Caco-2 (cell line): ENCODE measurements at regions not wholly inside any gene's neighbourhood (a gene's known extent, or its start where the extent isn't known, plus 50 kb on each side); places are given as distances from the start of the nearest gene placed in this dataset.

Experiments used
- BruUV-seq: library from RNA; stranded (reverse); fragments of 400-500 nt; replicated peaks from 2 replicates; lab custom pipeline; 2021; lab: Mats Ljungman, UMichigan
- CTCF ChIA-PET: fragments of 300-600 bp; sonication (Branson Sonifier 250); formaldehyde crosslinking; loops from one replicate; lab custom pipeline; 2022; ENCODE audit warnings: antibody characterized with exemption; lab: Charles Lee
- POLR2A ChIA-PET: fragments of 300-600 bp; sonication (Branson Sonifier 250); formaldehyde crosslinking; loops from one replicate; lab custom pipeline; 2022; ENCODE audit warnings: antibody characterized with exemption; lab: Charles Lee
- DNase-seq, 2 experiments: peaks; one replicate each; pipeline versions ENCODE4 v3.0.0 to v3.0.0-alpha.2; 2020 to 2022
- H3K27me3 ChIP-seq: replicated peaks from 2 replicates; pipeline ENCODE4 v1.6.0; 2011; ENCODE audit warnings: low read length; ENCODE audit not compliant: control insufficient read depth, insufficient read depth
- H3K36me3 ChIP-seq: 2 replicates; pipeline ENCODE4 v1.5.1; 2011; ENCODE audit warnings: low read length; ENCODE audit not compliant: control insufficient read depth, insufficient read depth
- H3K4me1 ChIP-seq: fragments of 250-450 bp; sonication (Bioruptor Pico); 2 replicates; pipeline ENCODE4 v1.5.1; 2020; ENCODE audit warnings: mild to moderate bottlenecking
- H3K4me3 ChIP-seq: 2 replicates; pipeline ENCODE4 v1.5.1; 2011; ENCODE audit warnings: low read depth, mild to moderate bottlenecking, control low read depth, low read length
- H3K9me3 ChIP-seq: fragments of 250-450 bp; sonication (Bioruptor Pico); 2 replicates; pipeline ENCODE4 v1.5.1; 2020; ENCODE audit warnings: mild to moderate bottlenecking, moderate library complexity
- H3K27ac Mint-ChIP-seq: one replicate; pipeline ENCODE4 v1.8.0; 2022; ENCODE audit warnings: mixed read lengths; ENCODE audit not compliant: unreplicated experiment
- H3K27me3 Mint-ChIP-seq: one replicate; pipeline ENCODE4 v1.8.0; 2022; ENCODE audit warnings: mixed read lengths; ENCODE audit not compliant: insufficient read depth, unreplicated experiment
- H3K36me3 Mint-ChIP-seq: one replicate; pipeline ENCODE4 v1.8.0; 2022; ENCODE audit warnings: mild to moderate bottlenecking, mixed read lengths; ENCODE audit not compliant: insufficient read depth, unreplicated experiment
- H3K4me1 Mint-ChIP-seq: one replicate; pipeline ENCODE4 v1.8.0; 2022; ENCODE audit warnings: low read depth, mixed read lengths; ENCODE audit not compliant: unreplicated experiment
- H3K4me3 Mint-ChIP-seq: one replicate; pipeline ENCODE4 v1.8.0; 2022; ENCODE audit warnings: mild to moderate bottlenecking, moderate library complexity, mixed read lengths; ENCODE audit not compliant: unreplicated experiment
- H3K9me3 Mint-ChIP-seq: one replicate; pipeline ENCODE4 v1.8.0; 2022; ENCODE audit warnings: mixed read lengths; ENCODE audit not compliant: unreplicated experiment
- CTCF ChIP-seq, 2 experiments: fragments of 200-600 bp in 1 of 2; IDR thresholded peaks; 1 replicate in 1 of 2; 2 replicates in 1 of 2; pipeline versions ENCODE4 v1.5.1 to v1.8.0; 2011 to 2022; ENCODE audit warnings: antibody characterized with exemption in 1 of 2, control low read depth in 1 of 2, inconsistent platforms in 1 of 2, low read depth in 1 of 2, low read length in 1 of 2, mild to moderate bottlenecking in 1 of 2, moderate library complexity in 1 of 2; ENCODE audit not compliant: insufficient read depth in 1 of 2, severe bottlenecking in 1 of 2, unreplicated experiment in 1 of 2
- intact Hi-C: fragments of 100-400 bp; cut with micrococcal nuclease; formaldehyde crosslinking; loops from one replicate; pipeline ENCODE4 v1.10.0; 2022; ENCODE audit not compliant: unreplicated experiment

- H3K36me3 ChIP-seq: no peaks in the 10 kb centered on the region
- Mint-ChIP-seq H3K36me3 (no peaks in the 10 kb centered on the region), H3K4me3 (no peak overlapping the region), H3K27ac (no peak overlapping the region), H3K27me3 (no peaks in the 10 kb centered on the region), H3K4me1 (peaks cover 7% of the 10 kb centered on the region), H3K9me3 (no peaks in the 10 kb centered on the region)
- ChIA-PET CTCF (no interaction called here), POLR2A (no interaction called here)
- intact Hi-C loops: no loop called here
- DNase-seq: no peak
- no peaks in the 10 kb centered on the region for H3K9me3 ChIP-seq
- no peaks in the 10 kb centered on the region; the same call in 1 of the 2 replicates for H3K4me1 ChIP-seq
- H3K27me3 ChIP-seq: no peaks in the 10 kb centered on the region
- H3K4me3 ChIP-seq: no peak overlapping the region
- no peak for TF ChIP-seq CTCF (IDR thresholded peaks at IDR 0.05; ENCODE audit: insufficient read depth in 1 of 2, low read depth in 1 of 2, low read length in 1 of 2, severe bottlenecking in 1 of 2, unreplicated experiment in 1 of 2)
- BruUV-seq: no TSS peak
These were observed 84.2 kb upstream of the SEC11C start for GRCh38 chr18:59055345-59056032.

- ChIA-PET POLR2A (no interaction called here), CTCF (no interaction called here)
- Histone ChIP-seq H3K36me3 (no peaks in the 10 kb centered on the region), H3K4me3 (no peak overlapping the region), H3K9me3 (no peaks in the 10 kb centered on the region), H3K27me3 (no peaks in the 10 kb centered on the region), H3K4me1 (no peaks in the 10 kb centered on the region; the same call in 1 of the 2 replicates)
- H3K4me3 Mint-ChIP-seq: no peak overlapping the region
- BruUV-seq: no TSS peak
- H3K27ac Mint-ChIP-seq: no peak overlapping the region
- no peak for DNase-seq
- no peaks in the 10 kb centered on the region for H3K36me3 Mint-ChIP-seq
- H3K9me3 Mint-ChIP-seq: no peaks in the 10 kb centered on the region
- intact Hi-C loops: no loop called here
- no peak for TF ChIP-seq CTCF (IDR thresholded peaks at IDR 0.05; ENCODE audit: insufficient read depth in 1 of 2, low read depth in 1 of 2, low read length in 1 of 2, severe bottlenecking in 1 of 2, unreplicated experiment in 1 of 2)
- H3K27me3 Mint-ChIP-seq: no peaks in the 10 kb centered on the region
- H3K4me1 Mint-ChIP-seq: peaks cover 7% of the 10 kb centered on the region
These were observed 82.8 kb upstream of the SEC11C start for GRCh38 chr18:59056706-59057492.

GRCh38 chr18:59057493-59057795 lies 82.2 kb upstream of the SEC11C start:
- H3K4me3 ChIP-seq: no peak overlapping the region
- no peak overlapping the region for H3K27ac Mint-ChIP-seq
- no peak overlapping the region for H3K4me3 Mint-ChIP-seq
- H3K27me3 ChIP-seq: no peaks in the 10 kb centered on the region
- H3K9me3 Mint-ChIP-seq: no peaks in the 10 kb centered on the region
- no peaks in the 10 kb centered on the region for H3K9me3 ChIP-seq
- H3K36me3 Mint-ChIP-seq: no peaks in the 10 kb centered on the region
- ChIA-PET POLR2A (no interaction called here), CTCF (no interaction called here)
- intact Hi-C loops: no loop called here
- H3K4me1 ChIP-seq: no peaks in the 10 kb centered on the region; the same call in 1 of the 2 replicates
- no peak for TF ChIP-seq CTCF (IDR thresholded peaks at IDR 0.05; ENCODE audit: insufficient read depth in 1 of 2, low read depth in 1 of 2, low read length in 1 of 2, severe bottlenecking in 1 of 2, unreplicated experiment in 1 of 2)
- H3K36me3 ChIP-seq: no peaks in the 10 kb centered on the region
- BruUV-seq: no TSS peak
- no peaks in the 10 kb centered on the region for H3K27me3 Mint-ChIP-seq
- no peak for DNase-seq
- peaks cover 7% of the 10 kb centered on the region for H3K4me1 Mint-ChIP-seq
